ENCODE measurements at regions not wholly inside any gene's neighbourhood (a gene's known extent, or its start where the extent isn't known, plus 50 kb on each side); places are given as distances from the start of the nearest gene placed in this dataset.

GRCh38 chr11:119520400-119520799 is 97.4 kb upstream of the THY1 start:
- DNase-seq (ENCODE audit: low read depth) = no peak

GRCh38 chr11:119519796-119520195 is 96.8 kb upstream of the THY1 start:
- DNase-seq (ENCODE audit: low read depth) = no peak

- DNase-seq (ENCODE audit: low read depth) = no peak
Observed at GRCh38 chr11:119518746-119519730, 96.1 kb upstream of the THY1 start.

- no peak for DNase-seq (ENCODE audit: low read depth)
Observed at GRCh38 chr11:119515771-119516400, 92.9 kb upstream of the THY1 start.

GRCh38 chr11:119513806-119514170 is 90.8 kb upstream of the THY1 start:
- DNase-seq (ENCODE audit: low read depth) = no peak

GRCh38 chr11:119513131-119513805 is 90.3 kb upstream of the THY1 start:
- no peak for DNase-seq (ENCODE audit: low read depth)

- no peak for DNase-seq (ENCODE audit: low read depth)
Observed at GRCh38 chr11:119512369-119512768, 89.4 kb upstream of the THY1 start.

- DNase-seq (ENCODE audit: low read depth) = no peak
Observed at GRCh38 chr11:119511614-119512306, 88.8 kb upstream of the THY1 start.

- DNase-seq (ENCODE audit: low read depth) = no peak
Observed at GRCh38 chr11:119509969-119510401, 87.0 kb upstream of the THY1 start.

- no peak for DNase-seq (ENCODE audit: low read depth)
Observed at GRCh38 chr11:119509282-119509841, 86.4 kb upstream of the THY1 start.

- no peak for DNase-seq (ENCODE audit: low read depth)
Observed at GRCh38 chr11:119506436-119506835, 83.5 kb upstream of the THY1 start.

- no peak for DNase-seq (ENCODE audit: low read depth)
Observed at GRCh38 chr11:119505861-119506260, 82.9 kb upstream of the THY1 start.

GRCh38 chr11:119505071-119505470 is 82.1 kb upstream of the THY1 start:
- DNase-seq (ENCODE audit: low read depth) = no peak

- no peak for DNase-seq (ENCODE audit: low read depth)
Observed at GRCh38 chr11:119504371-119504770, 81.4 kb upstream of the THY1 start.

- no peak for DNase-seq (ENCODE audit: low read depth)
Observed at GRCh38 chr11:119501777-119502405, 78.9 kb upstream of the THY1 start.

GRCh38 chr11:119497717-119498116 is 74.7 kb upstream of the THY1 start:
- DNase-seq (ENCODE audit: low read depth) = no peak

- no peak for DNase-seq (ENCODE audit: low read depth)
Observed at GRCh38 chr11:119496997-119497396, 74.0 kb upstream of the THY1 start.

- DNase-seq (ENCODE audit: low read depth) = no peak
Observed at GRCh38 chr11:119496469-119496868, 73.5 kb upstream of the THY1 start.

- DNase-seq (ENCODE audit: low read depth) = no peak
Observed at GRCh38 chr11:119493712-119494111, 70.7 kb upstream of the THY1 start.

- no peak for DNase-seq (ENCODE audit: low read depth)
Observed at GRCh38 chr11:119491753-119492510, 69.0 kb upstream of the THY1 start.

All from stimulated activated CD8-positive, alpha-beta memory T cell treated with anti-CD3 and anti-CD28 coated beads, Interleukin-12 subunit alpha, Interleukin-12 subunit beta, amount 100 ng/mL, for 4 hours (primary cell).